ENCODE measurements at regions not wholly inside any gene's neighbourhood (a gene's known extent, or its start where the extent isn't known, plus 50 kb on each side); places are given as distances from the start of the nearest gene placed in this dataset.
"Not testable (repeated sequence)": the region's sequence is repeated elsewhere in the genome, so short reads cannot be mapped to it uniquely, and the experiment has no call there.

DNA sequence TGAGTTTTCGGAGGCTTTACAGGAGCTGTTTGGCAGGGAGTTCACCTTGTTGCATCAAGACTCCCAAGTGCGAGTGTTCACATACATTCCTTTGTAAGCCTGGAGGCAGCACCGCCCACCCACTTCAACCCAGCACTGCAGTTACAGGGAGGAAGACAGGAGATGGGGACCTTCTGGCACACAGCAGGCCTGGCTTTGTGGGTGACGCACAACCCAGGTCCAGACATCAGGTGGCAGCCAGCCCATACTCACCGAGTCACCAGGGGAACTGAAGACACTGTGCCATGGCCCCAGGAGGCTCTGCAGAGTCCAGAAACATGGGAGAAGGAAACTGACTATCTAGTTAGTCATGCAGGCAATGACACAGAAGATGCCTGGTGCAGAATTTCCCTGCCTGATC, 305.9 kb upstream of the RNF32 start:
- no peak for DNase-seq (ENCODE audit: low spot score)
- TF ChIP-seq, protein P1, sequence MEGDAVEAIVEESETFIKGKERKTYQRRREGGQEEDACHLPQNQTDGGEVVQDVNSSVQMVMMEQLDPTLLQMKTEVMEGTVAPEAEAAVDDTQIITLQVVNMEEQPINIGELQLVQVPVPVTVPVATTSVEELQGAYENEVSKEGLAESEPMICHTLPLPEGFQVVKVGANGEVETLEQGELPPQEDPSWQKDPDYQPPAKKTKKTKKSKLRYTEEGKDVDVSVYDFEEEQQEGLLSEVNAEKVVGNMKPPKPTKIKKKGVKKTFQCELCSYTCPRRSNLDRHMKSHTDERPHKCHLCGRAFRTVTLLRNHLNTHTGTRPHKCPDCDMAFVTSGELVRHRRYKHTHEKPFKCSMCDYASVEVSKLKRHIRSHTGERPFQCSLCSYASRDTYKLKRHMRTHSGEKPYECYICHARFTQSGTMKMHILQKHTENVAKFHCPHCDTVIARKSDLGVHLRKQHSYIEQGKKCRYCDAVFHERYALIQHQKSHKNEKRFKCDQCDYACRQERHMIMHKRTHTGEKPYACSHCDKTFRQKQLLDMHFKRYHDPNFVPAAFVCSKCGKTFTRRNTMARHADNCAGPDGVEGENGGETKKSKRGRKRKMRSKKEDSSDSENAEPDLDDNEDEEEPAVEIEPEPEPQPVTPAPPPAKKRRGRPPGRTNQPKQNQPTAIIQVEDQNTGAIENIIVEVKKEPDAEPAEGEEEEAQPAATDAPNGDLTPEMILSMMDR (conservative IDR thresholded peaks at IDR 0.05; ENCODE audit: low read depth): no peak
- CTCF ChIA-PET: no interaction called here
- POLR2A ChIA-PET (ENCODE audit: low non-redundant PET): no interaction called here
- H3K27ac ChIP-seq: no peak overlapping the region

DNA sequence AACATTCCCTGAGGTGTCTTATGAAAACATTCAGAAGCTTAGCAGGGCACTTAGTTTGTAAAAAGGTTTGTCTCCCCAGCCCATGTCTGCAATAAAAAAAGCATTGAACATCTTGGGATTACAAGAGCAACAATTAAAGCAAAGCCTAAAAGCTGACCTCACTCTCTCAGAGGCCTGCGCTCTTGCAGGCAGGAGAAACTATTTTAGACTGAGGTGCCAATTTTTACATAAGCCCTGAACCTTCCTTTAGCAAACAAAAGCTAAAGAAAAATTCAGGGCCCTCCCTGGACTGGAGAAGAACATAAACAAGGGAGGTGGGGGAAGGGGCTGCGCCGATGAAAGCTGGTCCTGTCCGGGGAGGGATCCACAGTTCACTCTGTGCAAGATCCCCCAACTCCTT, 312.7 kb upstream of the RNF32 start:
- no peak for DNase-seq (ENCODE audit: low spot score)
- TF ChIP-seq, protein P1 (conservative IDR thresholded peaks at IDR 0.05; ENCODE audit: low read depth): no peak

GRCh38 chr7:156327474-156327873, 313.1 kb upstream of the RNF32 start:
- no peak overlapping the region for H3K27ac ChIP-seq
- TF ChIP-seq, protein P1 (conservative IDR thresholded peaks at IDR 0.05; ENCODE audit: low read depth): no peak
- ChIA-PET CTCF (no interaction called here), POLR2A (ENCODE audit: low non-redundant PET) (interaction anchor here (0.5 kb wide), 1 partner anchor 270 kb away, joined by 3 read pairs; no protein-coding TSS in a partner anchor)
- peak; percentile 11 for DNase-seq (ENCODE audit: low spot score)

More for the DNA sequence above, 312.7 kb upstream of the RNF32 start:
- ChIA-PET CTCF (interaction anchor here (0.6 kb wide), 1 partner anchor 517 kb away, joined by 3 read pairs; no protein-coding TSS in a partner anchor), POLR2A (ENCODE audit: low non-redundant PET) (interaction anchor here (0.5 kb wide), 1 partner anchor 270 kb away, joined by 3 read pairs; no protein-coding TSS in a partner anchor)
- H3K27ac ChIP-seq: no peak overlapping the region

DNA sequence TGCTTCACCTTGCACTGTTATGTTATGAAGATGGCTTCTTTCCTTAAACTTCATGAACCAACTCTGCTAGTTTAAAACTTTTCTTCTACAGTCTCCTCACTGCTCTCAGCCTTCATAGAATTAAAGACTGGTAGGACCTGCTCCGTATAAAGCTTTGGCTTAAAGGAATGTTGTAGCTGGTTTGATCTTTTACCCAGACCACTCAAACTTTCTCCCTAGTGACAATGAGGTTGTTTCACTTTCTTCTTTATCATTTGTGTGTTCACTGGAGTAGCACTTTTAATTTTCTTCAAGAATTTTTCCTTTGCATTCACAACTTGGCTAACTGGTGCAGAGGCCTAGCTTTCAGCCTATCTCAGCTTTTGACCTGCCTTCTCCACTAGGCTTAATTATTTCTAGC, 316.4 kb upstream of the RNF32 start:
- TF ChIP-seq, protein P1 (conservative IDR thresholded peaks at IDR 0.05; ENCODE audit: low read depth): no peak

GRCh38 chr7:156321430-156321829, 319.1 kb upstream of the RNF32 start:
- H3K27ac ChIP-seq; DNase-seq (ENCODE audit: low spot score); POLR2A ChIA-PET (ENCODE audit: low non-redundant PET); CTCF ChIA-PET: not testable (repeated sequence)

More for the DNA sequence above, 316.4 kb upstream of the RNF32 start:
- DNase-seq (ENCODE audit: low spot score): no peak
- CTCF ChIA-PET: no interaction called here
- no peak overlapping the region for H3K27ac ChIP-seq
- POLR2A ChIA-PET (ENCODE audit: low non-redundant PET): no interaction called here

- CTCF ChIA-PET: no interaction called here
- POLR2A ChIA-PET (ENCODE audit: low non-redundant PET): no interaction called here
- H3K27ac ChIP-seq: no peak overlapping the region
- TF ChIP-seq, protein P1 (conservative IDR thresholded peaks at IDR 0.05; ENCODE audit: low read depth): no peak
- no peak for DNase-seq (ENCODE audit: low spot score)
These were observed 321.6 kb upstream of the RNF32 start for GRCh38 chr7:156318926-156319325.

GRCh38 chr7:156318426-156318825, 322.1 kb upstream of the RNF32 start:
- no peak overlapping the region for H3K27ac ChIP-seq
- CTCF ChIA-PET: no interaction called here
- POLR2A ChIA-PET (ENCODE audit: low non-redundant PET): no interaction called here
- DNase-seq (ENCODE audit: low spot score): no peak
- TF ChIP-seq, protein P1 (conservative IDR thresholded peaks at IDR 0.05; ENCODE audit: low read depth): no peak

Measured in RWPE1 (cell line).